Panc1 (cell line): ENCODE measurements at regions not wholly inside any gene's neighbourhood (a gene's known extent, or its start where the extent isn't known, plus 50 kb on each side); places are given as distances from the start of the nearest gene placed in this dataset.

ENCODE experiments used
- ATAC-seq: fragments of 200-7000 bp; cut with Tn5 transposase; 2 replicates; pipeline ENCODE4 v1.9.1; 2020; ENCODE audit warnings: mild to moderate bottlenecking, moderate library complexity
- BruUV-seq: library from RNA; stranded (reverse); fragments of 400-500 nt; replicated peaks from 2 replicates; lab custom pipeline; 2021; lab: Mats Ljungman, UMichigan
- CTCF ChIA-PET: fragments of 300-600 bp; sonication (Branson Sonifier 250); formaldehyde crosslinking; loops from one replicate; lab custom pipeline; 2022; ENCODE audit warnings: antibody characterized with exemption; lab: Charles Lee
- POLR2A ChIA-PET: fragments of 300-600 bp; sonication (Branson Sonifier 250); formaldehyde crosslinking; loops from one replicate; lab custom pipeline; 2022; ENCODE audit warnings: antibody characterized with exemption; lab: Charles Lee
- DNase-seq: peaks from one replicate; pipeline ENCODE4 v3.0.0-alpha.2; 2010; ENCODE audit warnings: low read depth, low spot score
- H3K27ac ChIP-seq: 2 replicates; pipeline ENCODE4 v1.5.1; 2011; ENCODE audit warnings: mild to moderate bottlenecking, low read length, inconsistent platforms
- H3K27me3 ChIP-seq: fragments of 200-500 bp; sonication (Bioruptor generic); 2 replicates; pipeline ENCODE4 v1.6.0; 2014; ENCODE audit warnings: low read length, inconsistent platforms; ENCODE audit not compliant: control insufficient read depth, insufficient read depth
- H3K36me3 ChIP-seq: fragments of 200-500 bp; sonication (Bioruptor generic); 2 replicates; pipeline ENCODE4 v1.5.1; 2014; ENCODE audit warnings: inconsistent platforms, mild to moderate bottlenecking, low read length, moderate library complexity; ENCODE audit not compliant: control insufficient read depth, insufficient read depth
- H3K4me1 ChIP-seq: 2 replicates; pipeline ENCODE4 v1.5.1; 2011; ENCODE audit warnings: inconsistent platforms, mild to moderate bottlenecking, low read length, moderate library complexity; ENCODE audit not compliant: control insufficient read depth, insufficient read depth
- H3K4me3 ChIP-seq, 2 experiments: 2 replicates each; pipeline ENCODE4 v1.5.1; 2011 to 2012; ENCODE audit warnings: low read depth in 2 of 2, low read length in 2 of 2, mild to moderate bottlenecking in 2 of 2, inconsistent platforms in 1 of 2, moderate library complexity in 1 of 2
- H3K9me3 ChIP-seq: fragments of 200-500 bp; sonication (Bioruptor generic); 2 replicates; pipeline ENCODE4 v1.5.1; 2014; ENCODE audit warnings: low read depth, mild to moderate bottlenecking, inconsistent platforms, low read length, moderate library complexity; ENCODE audit not compliant: control insufficient read depth, insufficient read depth
- CTCF ChIP-seq: fragments of 450-650 bp; IDR thresholded peaks from 2 replicates; pipeline ENCODE4 v1.5.1; 2017; ENCODE audit warnings: mild to moderate bottlenecking
- POLR2AphosphoS5 ChIP-seq: IDR thresholded peaks from 2 replicates; pipeline ENCODE4 v1.6.1; 2012; ENCODE audit warnings: mild to moderate bottlenecking, low read depth, low read length, moderate library complexity
- REST ChIP-seq, 2 experiments: IDR thresholded peaks; 2 replicates each; pipeline ENCODE4 v1.6.1; 2011 to 2012; ENCODE audit warnings: low read depth in 2 of 2, control low read depth in 1 of 2, low read length in 1 of 2, mild to moderate bottlenecking in 1 of 2, moderate library complexity in 1 of 2; ENCODE audit not compliant: insufficient read depth in 1 of 2
- SIN3A ChIP-seq: IDR thresholded peaks from 2 replicates; pipeline ENCODE4 v1.6.1; 2012; ENCODE audit warnings: low read depth, mild to moderate bottlenecking, low read length, moderate library complexity, borderline replicate concordance; ENCODE audit not compliant: insufficient read depth
- TCF7L2 ChIP-seq: IDR thresholded peaks from 2 replicates; pipeline ENCODE4 v1.6.1; 2011; ENCODE audit warnings: mild to moderate bottlenecking, low read depth, low read length, inconsistent platforms
- in situ Hi-C: cut with HindIII; loops from 2 replicates; pipeline ENCODE4 v1.10.0; 2016; ENCODE audit warnings: low sequenced_read_pairs, low pct_unique_long_range_greater_than_20kb
- intact Hi-C: fragments of 100-400 bp; cut with micrococcal nuclease; formaldehyde crosslinking; loops from one replicate; pipeline ENCODE4 v1.10.0; 2022; ENCODE audit not compliant: unreplicated experiment

- no peaks in the 10 kb centered on the region for H3K4me1 ChIP-seq
- H3K4me3 ChIP-seq, result no peak overlapping the region
- intact Hi-C loops (no loop called here), in situ Hi-C loops (no loop called here)
- ChIA-PET POLR2A (no interaction called here), CTCF (interaction anchor here (0.6 kb wide), 1 partner anchor 45 kb away, joined by 3 read pairs; no protein-coding TSS in a partner anchor)
- BruUV-seq, result no TSS peak
- DNase-seq (no peak), ATAC-seq (no peak)
- no peak overlapping the region for H3K27ac ChIP-seq
- no peaks in the 10 kb centered on the region for H3K9me3 ChIP-seq
- no peaks in the 10 kb centered on the region for H3K36me3 ChIP-seq
- H3K27me3 ChIP-seq, result no peaks in the 10 kb centered on the region; the same call in 1 of the 2 replicates
- TF ChIP-seq TCF7L2 (no peak), CTCF (no peak)
Observed at GRCh38 chr2:7595206-7595605, 678.0 kb downstream of the RNF144A start.

GRCh38 chr2:7598402-7598801 lies 681.2 kb downstream of the RNF144A start:
- no TSS peak for BruUV-seq
- Histone ChIP-seq H3K36me3 (no peaks in the 10 kb centered on the region), H3K27me3 (no peaks in the 10 kb centered on the region; the same call in 1 of the 2 replicates), H3K4me3 (no peak overlapping the region), H3K4me1 (no peaks in the 10 kb centered on the region), H3K27ac (no peak overlapping the region), H3K9me3 (0 out of 2 replicates have a peak, but pooled peaks cover 2% of the 10 kb centered on the region)
- no peak for DNase-seq
- ChIA-PET POLR2A (no interaction called here), CTCF (no interaction called here)
- in situ Hi-C loops, result no loop called here
- ATAC-seq, result no peak
- TF ChIP-seq CTCF, result no peak
- TF ChIP-seq REST (IDR thresholded peaks at IDR 0.05; ENCODE audit: insufficient read depth in 1 of 2, low read depth in 2 of 2, low read length in 1 of 2), result no peak
- no peak for TF ChIP-seq POLR2AphosphoS5
- no peak for TF ChIP-seq TCF7L2
- TF ChIP-seq SIN3A, result no peak
- intact Hi-C loops, result no loop called here
